Inflammatory macrophage treated with lipopolysaccharide for 4 hours (primary cell): ENCODE measurements at regions not wholly inside any gene's neighbourhood (a gene's known extent, or its start where the extent isn't known, plus 50 kb on each side); places are given as distances from the start of the nearest gene placed in this dataset.

Experiments used
- DNase-seq: peaks from one replicate; pipeline ENCODE4 v3.0.0-alpha.2; 2020

DNA sequence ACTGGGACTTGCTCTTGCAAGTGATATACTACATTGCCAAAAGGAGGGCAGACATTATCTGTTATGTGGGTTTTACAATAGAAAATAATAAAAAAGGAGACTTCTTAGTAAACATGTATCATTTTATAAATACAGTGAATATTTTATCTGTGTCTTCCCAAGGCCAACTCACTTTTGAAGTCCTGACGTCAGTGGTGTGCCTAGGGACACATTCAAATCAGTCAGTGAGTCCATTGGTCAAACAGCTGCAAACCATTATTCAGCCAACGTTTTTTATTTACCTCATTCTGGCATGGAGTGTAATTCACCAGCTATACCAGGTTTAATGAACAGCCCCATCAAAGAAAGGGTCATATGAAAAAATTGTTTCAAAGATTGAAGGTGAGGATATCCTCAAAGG, 263.7 kb downstream of the IPMK start:
- no peak for DNase-seq

DNA sequence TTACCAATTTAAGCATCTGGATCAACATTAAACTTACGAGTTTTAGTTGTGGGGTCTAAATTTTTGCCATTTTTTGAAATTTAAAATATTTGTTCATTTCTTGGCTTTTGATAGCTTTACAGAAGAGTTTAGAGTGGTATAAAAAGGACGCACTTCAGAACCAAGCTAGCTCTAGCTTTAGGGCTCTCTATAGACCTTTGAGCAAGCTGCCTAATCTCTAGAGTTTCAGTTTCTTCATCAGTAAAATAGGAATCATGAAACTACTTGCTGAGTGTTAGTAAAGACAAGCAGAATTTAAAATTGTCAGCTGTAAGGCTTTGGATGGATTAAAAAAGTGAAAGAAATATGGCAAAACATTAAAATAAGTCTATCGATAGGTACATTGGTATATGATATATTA, 266.5 kb downstream of the IPMK start:
- DNase-seq, result no peak

DNA sequence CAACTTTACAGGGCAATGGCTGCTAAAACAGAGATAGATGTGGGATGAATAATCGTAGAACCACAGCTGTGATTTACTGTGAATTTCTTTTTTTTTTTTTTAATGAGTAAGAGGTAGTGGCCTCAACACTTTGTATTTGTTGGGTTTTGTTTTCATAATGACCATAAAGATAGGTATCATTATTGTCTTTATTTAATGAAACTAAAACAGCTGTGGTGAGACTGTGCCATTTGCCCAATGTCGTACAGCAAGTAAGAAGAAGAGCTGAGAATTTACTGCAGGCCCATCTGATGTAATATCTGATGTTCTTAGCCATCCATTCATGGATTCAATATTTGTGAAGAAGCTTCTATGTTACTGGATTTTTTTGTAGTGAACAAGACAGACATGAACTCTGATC, 271.2 kb downstream of the IPMK start:
- no peak for DNase-seq

DNA sequence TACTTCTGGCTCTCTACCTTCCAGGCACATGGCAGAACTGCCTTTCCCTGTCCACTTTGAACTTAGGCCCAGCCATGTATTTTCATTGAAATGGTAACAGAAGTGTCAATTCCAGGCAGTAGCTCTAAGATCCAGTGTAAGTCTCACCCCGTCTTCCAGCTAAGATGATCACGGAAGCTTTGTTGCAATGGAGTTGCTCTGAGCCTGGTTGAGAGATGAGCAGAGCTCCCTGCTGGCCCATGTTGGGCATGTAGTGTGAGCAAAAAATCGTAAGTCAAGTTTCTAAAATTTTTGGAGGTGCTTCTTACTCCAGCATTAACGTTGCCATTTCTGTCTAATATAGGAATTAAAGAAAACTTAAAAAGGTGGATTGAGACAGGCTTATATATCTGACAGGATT, 274.4 kb downstream of the IPMK start:
- no peak for DNase-seq

DNA sequence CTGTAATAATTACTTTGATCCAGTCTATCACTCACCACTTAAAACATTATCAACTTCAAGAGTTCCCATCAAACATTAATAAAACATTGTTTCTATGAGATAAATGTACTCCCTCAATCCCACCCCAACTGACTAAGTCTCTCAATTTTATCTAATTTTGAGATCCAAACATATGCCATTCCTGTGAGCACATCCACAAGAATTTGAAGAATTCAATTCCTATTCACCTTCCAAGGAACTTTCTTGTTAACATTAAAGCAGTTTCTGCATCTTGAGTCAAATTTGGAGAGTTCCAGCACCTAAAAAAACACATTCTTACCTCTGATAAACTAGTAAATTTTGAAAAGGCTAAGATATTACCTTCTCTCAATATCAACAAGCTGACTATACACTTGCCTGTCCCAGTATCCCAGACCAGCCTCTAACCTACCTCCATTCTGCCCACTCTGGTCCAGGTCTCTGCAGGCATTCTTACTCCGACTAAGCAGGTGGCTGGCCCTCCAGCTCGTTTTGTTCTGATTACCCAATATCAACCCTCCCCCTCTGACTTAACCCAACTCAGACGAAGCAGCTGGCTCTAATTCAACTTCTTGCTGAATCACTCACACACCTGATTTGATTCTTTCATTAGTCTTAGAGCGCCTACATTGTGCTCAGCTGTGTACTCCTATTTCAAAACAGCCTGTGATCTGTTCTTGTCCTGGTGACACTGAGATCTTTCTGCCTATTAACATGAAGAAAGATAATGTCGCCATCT, 275.2 kb downstream of the IPMK start:
- DNase-seq, result no peak

DNA sequence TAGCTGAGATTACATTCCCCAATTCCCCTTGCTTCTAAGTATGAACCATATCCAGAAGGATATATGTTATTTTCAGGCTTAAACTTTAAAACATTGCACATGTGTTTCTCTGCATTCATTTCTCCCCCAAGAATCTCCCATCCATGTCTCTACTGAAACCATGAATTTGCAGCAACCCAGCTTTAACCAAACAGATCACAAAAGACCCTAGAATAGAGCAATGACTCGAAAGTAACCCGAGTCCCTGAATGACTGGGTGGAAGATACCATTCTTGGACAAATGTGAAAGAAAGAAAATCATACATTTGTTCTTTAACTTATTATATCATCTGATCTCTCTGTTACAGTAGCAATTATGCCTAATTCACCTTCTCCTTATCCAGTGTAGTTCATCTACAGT, 278.7 kb downstream of the IPMK start:
- DNase-seq, result no peak

DNA sequence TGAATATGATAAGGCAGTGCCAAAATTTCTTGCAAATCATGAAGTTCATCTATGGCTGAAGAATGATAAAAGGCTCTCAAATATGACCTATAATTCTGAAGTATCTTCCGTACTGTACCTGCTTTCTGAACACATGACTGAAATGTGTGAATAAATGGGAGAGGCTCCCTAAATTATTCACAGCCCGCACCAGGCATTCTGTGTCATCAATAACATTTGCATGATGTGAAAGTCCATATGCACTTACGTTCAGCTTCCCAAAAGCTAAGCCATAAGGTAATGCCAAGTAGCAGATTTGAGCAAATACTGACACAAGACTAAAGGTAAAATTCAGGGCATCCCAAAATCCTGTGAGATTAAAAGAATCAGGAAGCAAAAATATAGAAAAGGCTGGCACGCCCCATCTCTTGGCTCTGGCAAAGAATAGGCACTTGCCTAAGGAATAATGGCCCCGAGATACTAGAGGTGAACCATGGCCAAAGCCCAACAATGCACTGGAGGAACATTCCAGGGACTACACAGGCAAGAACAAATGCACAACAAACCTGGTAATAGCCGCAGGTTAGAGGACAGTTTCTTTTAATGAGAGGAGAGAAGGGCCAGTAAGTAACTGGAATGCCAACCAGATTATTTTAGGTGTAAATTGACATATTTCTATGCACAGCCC, 280.5 kb downstream of the IPMK start:
- DNase-seq, result no peak

DNA sequence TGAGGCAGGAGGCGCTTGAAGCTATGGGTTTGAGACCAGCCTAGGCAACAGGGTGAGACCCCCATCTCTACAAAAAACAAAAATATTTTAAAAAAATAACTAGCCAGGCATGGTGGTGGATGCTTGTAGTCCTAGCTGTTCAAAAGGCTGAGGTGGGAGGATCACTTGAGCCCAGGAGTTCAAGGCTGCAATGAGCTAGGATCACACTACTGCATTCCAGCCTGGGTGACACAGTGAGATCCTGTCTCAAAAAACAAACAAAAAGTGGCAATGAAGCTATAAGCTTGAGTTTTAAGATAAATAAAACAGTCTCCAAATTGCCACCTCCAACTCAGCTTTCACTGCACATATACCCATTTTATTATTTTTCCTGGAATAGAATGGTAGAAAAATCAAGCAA, 281.3 kb downstream of the IPMK start:
- DNase-seq, result no peak

DNA sequence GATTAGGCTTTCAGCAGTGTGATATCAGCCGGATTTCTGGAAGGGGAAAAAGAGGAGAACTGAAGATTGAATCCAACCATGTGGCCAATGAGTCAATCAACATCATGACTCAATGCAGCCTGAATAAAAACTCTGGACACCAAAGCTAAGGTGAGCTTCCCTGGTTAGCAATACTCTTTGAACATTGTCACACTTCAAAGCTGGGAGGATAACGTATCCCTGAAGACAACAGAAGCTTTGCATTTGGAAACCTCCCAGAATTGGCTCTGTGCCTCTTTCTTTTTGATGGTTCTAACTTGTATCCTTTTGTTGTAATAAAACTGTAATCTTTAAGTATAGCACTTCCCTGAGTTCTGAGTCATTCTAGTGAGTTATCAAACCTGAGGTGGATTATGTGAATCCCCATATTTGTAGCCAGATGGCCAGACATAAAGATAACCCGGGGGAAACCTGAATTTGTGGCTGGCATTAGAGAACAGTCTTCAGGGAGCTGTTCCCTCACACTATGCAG, 284.4 kb downstream of the IPMK start:
- no peak for DNase-seq

DNA sequence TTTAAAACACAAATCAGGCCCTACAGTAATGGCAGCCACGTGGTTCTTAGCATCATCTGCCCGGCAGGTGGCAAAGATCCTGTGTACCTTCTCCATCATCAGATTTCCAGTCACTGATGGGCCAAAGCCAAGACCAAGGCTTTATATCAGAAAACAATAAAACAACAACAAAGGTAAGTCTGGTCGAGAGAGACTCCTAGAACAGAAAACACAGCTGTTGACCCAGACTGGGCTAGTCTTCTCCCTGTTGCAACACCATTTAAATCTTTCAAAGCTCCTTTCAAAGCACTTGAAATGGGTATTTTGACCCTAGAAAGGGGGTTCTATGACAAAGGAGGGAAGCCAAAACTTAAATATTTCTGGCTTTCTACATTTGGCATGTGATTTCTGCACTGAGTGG, 285.6 kb downstream of the IPMK start:
- DNase-seq, result no peak

DNA sequence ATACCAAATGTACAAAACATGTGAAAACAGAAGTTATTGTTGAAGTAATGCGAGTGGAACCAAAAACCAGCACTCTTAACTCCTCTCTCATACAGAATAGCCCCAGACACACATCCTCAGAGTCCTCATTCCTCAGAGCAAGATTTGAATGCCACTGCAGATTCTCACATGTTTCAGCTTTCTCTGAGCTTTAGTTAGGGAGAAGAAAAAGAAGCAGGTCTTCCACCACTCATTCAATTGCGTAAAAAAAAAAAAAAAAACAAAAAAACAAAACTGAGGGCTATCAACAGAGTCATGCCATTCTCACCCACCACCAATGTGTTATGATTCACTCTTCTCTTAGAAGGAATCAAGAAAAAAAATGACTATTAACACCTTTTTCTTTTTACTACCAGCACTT, 287.7 kb downstream of the IPMK start:
- DNase-seq, result no peak

DNA sequence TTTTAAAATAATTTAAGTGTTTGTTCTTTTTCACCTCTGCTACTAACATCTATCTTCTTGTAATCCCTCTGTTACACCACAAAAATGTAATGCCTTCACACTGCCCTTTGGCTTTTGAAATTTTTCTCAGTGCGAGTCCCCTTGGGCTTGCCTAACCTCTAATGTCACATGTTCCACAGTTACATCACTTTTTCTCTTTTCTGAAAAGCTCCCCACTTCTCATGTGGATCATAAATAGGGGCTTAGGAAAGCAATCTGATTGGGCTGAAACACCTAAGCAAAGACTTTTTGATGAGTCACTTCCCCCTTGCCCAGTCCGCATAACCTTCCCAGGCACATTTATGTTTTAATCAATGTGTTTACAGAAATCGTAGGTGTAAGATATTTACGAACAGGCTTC, 288.2 kb downstream of the IPMK start:
- no peak for DNase-seq

DNA sequence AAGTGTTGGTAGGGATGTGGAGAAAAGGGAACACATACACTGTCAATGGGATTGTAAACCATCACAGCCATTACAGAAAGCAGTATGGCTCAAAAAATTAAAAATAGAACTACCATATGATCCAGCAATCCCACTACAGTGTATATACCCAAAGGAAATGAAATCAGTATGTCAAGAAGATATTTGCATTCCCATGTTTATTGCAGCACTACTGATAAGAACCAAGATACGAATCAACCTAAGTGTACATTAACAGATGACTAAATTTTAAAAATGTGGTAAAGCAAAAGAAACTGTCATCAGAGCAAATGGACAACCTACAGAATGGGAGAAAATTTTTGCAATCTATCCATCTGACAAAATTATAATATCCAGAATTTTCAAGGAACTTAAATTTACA, 290.4 kb downstream of the IPMK start:
- DNase-seq, result no peak

DNA sequence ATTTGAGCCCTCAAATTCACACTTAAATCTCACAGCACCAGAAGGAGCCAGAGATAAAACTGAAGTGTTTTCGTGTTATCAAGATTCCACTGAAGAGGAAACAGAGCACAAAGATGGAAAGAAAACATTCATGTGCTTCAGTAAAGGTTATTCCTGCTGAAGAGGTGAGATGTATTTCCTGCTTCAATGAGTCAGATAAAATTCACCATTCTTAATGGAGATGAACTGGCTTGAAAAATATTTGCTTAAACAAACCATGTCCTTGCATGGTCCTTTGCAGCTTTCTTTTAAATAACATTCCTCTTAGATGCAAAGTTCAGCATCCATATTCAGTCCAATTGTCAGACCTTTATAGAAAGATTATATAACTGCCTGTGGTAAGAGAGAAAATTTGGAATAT, 294.2 kb downstream of the IPMK start:
- DNase-seq, result no peak

DNA sequence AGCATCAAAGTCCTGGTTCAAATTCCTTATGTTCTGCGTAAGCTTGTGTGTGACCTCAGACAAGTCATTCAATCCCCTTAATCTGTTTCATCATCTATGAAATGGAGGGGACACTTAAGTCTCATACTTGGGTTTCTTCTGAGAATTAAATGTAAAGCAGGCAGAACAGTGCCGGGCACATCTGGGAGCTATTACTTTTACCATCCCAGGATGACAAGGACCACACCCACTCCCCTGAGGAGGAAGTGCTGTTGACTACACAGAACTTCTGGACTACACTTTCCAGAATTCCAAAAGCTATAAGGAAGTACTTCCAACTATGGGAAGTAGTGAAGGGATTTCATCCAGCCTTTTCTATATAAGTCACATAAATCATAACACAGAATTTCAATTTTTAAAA, 294.9 kb downstream of the IPMK start:
- no peak for DNase-seq

DNA sequence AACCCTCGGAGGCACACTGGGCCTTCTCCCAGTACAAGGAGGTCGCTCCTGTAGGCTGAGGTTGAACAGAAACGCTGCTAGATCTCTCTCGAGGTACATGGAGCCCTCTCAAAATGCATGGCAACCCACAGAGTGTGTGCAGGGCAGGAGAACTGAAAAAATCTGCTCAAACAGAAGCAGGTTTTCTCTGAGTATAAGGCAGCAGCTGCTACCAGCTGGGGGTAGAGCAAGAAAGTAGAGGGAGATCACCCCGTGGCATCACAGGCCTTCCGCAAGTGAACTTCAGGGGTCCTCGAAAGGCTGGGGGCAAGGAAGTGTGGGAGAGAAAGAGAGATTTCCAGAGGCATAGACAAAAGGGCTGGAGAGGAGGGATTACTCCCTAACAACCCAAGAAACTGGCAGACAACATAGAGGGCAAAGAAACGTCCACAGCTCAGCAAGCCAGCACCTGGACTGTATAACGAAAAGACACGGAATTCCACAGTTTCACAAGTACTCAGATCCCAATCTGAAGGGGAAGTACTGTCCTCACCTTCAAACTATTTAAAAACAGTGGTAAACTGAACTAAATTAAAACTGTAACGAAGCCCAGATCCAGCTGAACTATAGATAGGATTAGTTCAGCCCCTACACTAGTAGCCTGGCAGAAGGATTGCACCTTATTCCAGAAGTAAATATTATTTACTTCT, 299.2 kb downstream of the IPMK start:
- DNase-seq, result no peak

DNA sequence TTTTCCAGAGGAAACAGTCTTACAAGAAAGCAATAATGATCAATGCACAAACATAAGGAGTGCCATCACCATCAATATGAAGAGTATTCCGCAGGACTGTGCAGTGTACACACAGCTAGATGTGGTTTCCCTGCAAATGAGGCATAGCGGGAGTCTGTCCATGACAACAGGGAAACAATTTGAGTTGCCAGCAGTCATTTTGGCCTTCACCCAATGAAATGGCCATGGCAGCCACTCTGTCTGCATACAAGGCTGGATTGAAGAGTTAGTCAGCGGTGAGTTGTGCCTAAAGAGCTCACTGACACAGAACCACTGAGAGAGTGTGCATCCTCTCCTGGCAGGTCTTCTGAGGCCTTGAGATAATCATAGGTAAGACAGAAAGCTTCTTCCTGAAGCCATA, 303.3 kb downstream of the IPMK start:
- DNase-seq, result no peak

DNA sequence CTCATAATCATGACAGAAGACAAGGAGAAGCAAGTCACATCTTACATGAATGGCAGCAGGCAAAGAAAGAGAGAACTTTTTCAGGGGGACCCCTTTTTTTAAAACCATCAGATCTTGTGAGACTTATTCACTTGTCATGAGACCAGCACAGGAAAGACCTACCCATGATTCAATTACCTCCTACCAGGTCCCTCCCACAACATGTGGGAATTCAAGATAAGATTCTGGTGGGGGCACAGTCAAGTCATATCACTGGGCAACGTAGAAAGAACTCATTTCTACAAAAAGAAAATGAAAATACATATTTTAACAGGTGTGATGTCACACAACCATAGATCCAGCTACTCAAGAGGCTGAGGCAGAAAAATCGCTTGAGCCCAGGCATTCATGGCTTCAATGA, 304.1 kb downstream of the IPMK start:
- DNase-seq, result no peak

DNA sequence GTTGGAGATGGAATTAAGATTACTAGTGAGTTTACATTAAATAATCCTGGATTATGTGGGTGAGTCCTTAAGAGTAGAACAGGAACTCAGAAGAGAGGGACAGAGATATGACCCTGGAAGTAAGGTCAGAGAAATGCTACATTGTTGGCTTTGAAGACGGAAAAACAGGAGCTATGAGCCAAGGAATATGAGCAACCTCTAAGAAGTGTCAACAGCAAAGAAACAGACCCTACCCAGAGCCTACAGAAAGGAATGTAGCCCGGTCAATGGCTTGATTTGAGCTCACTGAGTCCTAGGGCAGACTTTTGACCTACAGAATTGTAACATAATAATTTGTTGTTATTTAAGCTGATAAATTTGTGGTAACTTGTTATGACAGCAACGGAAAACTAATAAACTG, 304.9 kb downstream of the IPMK start:
- DNase-seq, result no peak

DNA sequence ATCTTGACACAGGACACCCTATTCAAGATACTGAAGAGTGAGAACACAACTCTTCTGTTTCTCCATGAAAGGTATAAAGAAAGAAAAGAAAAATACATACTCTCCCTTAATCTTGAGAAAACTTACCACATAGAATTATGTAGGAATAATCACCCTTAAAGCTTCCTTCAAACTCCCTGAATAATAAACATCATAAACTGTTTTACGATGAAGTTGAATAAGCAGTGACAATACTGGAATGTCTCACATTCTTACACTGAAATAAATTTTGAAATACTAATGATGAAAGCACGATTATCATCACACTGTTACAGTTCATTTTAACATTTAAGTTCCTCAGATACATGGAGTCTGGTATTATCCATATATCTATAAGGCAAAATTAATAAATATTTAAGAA, 306.2 kb downstream of the IPMK start:
- DNase-seq, result no peak

DNA sequence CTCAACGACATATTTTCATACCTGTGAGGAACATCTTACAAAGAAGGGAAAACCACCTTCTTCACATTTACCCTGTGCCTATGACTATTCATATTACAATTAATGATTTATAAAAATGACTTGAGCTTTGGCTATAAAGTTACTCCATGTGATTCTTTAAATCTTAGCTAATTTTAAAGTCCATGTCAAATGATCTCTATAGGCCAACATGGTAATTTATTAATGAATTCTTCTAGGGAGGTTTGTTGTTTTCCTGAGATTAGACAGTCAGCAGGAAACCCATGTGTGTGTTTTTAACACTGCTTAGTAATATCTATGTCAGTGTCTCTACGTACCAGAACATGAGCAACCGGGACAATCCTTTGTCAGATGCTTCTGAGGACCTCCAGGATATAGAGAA, 307.3 kb downstream of the IPMK start:
- DNase-seq, result no peak

DNA sequence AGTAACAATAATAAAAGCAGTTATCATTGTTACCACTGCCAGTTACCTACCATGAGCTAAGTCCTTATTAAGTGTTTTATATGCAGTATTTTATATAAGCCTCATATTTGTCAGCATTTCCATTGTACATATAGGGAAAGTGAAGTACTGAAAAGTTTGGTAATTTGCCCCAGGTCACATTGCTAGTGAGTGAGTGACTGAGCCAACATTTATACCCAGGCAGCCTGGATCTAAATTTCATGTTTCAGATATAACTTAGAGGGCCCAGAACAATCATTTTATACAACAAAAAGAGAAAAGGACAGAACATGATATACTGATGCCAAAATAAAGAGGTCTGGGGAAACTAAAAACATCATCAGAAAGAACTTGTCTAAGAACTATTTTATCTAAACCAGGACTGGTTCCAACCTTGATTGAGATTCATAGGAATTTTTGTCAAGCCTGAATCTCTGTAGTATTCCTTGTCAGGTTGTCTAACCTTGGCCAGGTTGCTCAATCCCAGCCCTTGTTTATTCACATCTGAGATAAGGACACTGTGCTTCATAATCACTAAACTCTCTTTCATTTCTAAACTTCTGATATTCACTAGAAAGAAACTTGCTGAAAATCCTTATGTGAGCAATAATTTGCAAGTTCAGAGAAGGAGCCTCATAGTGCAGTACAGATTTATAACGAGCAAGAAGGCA, 308.2 kb downstream of the IPMK start:
- no peak for DNase-seq

DNA sequence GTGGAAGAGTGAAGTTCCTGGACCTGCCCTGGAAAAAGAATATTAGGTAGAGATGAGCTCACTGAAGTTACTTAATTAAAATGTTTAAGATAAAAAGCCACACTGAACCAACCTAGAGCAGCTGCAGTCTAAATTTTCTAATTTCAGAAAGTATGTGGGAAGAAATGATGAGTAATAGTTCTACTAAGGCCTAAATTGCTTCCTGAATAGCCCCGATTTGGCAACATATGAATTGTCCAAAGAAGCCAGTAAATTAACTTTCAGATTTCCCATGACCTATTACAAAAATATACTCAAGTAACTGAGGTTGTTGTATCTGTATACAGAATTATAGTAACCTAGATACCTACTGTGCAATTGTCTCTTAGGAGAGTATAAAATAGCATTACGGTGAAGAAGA, 312.6 kb downstream of the IPMK start:
- DNase-seq, result no peak

DNA sequence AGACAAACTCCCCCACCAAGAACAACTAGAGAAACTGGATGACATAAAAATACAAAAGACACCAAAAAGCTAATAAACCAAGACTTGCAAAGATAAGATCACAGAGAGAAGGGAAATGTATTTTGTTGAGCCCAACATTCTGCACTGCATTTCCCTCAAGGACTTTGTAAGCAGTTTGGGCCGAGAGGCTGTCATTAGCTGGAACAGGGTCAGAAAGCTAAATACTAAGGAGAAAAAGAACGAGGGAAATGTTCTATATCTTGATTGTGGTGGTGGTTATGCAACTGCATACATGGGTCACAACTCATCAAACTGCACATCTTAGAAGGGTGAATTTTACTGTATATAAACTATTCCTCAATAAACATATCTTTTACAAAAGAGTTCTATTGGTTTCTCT, 315.0 kb downstream of the IPMK start:
- no peak for DNase-seq
